HG02943 (cell line): ENCODE measurements at regions not wholly inside any gene's neighbourhood (a gene's known extent, or its start where the extent isn't known, plus 50 kb on each side); places are given as distances from the start of the nearest gene placed in this dataset.

Source experiments
- ATAC-seq: cut with Tn5 transposase; IDR thresholded peaks from one replicate; pipeline ENCODE4 v1.9.1; 2021; ENCODE audit warnings: mild to moderate bottlenecking, low read depth, moderate library complexity; ENCODE audit not compliant: unreplicated experiment

DNA sequence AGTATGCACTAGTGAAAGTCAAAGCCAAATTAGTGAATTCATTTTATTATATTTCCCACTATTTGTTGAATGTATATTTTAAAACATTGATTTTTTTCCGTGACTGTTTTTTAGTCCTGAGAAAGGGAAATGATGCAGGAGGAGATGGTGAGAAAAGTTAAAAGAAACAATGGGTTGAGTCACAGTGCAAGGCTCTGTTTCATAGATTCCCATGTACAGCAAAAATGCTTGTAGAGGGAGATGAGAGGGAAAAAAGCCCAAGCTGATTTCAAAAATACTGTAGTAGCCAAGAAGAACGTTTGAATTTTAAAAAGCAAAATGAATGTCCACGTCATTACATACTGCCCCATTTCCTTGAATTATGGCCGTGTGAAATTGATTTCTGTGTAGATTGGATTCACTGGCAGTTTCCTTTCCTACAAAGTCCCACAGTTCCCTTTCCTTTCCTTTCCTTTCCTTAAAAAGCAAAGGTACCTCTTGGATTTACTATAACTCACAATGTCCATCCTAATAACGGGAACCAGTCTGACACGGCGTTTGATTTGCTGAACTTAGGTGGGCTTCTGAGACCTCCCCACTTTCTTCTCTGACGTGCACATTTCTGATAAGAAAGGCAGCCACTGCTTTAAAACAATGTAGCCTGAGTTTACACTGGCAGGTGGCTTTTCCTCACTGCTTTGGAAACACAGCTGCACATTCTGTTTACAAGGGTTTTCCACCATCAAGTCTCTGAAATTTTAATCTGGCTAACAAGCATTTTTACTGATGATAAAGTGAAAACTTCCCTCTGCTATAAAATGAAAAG, 63.7 kb downstream of the SPCS3 start:
- no peak for ATAC-seq

DNA sequence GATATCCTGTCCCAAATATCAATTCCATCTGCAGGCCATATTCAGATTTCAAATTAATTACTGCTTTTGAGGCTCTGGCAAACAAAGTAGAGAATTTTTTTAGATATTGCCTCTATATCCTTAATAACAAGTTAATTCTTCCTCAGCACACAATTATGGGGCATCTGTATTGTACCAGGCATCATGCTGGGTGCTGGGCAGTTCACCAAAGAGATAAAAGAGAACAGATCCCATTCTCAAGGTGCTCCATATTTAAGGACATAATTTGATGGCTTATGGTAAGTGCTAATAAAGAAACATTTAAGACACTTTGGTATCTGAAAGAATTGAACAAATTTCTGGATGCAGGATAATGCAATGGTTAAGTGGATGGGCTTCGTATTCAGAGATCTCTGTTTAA, 65.8 kb downstream of the SPCS3 start:
- no peak for ATAC-seq

DNA sequence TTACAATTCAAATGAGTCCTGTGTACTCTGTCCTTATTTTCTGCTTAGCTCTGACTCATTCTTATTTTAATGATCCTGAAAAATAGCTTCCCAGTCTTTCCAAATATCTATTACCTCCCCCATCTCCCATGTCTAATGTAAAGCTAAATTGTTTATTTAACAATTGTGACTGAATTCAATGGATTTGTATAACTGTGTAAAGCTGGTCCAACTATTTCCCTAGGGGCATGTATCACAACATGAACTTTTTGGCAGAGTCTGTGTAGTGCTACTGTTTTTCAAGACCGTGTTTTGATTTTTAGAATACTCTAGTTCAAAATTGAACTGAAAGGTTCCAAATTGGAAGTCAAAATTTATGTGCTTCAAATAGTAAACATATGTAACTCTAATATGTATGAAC, 67.8 kb downstream of the SPCS3 start:
- ATAC-seq = no peak

DNA sequence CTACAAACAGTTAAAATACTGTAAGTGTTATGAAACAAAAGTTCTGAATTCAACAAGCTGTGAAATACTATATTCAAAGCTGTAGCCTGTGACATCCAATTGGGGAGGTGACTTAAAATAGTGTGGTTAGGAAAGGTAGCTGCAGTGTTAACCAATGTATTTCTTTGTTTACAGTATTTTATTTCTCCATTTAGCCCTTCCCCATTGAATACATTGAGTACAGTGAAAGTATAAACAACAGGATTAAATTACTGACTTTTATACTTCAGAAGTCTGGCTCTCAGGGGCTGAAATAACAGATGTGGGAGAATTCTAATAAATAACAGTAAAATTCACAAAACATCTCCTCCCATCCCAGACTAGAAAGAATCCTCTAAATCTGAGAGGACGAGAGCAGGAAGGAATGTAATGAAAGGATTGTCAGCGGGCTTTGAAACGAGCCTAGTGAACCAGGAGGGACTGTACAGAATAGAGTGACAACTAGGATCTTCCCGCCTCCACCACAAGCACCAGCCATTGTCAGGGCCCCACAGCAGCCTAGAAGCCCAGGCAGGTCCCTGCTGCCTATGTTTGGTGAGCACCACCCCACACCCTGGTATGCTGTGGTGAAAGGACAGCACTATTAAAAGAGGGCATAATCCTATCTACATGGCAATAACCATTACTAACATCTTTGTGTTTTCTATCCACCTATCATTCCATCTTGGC, 73.7 kb downstream of the SPCS3 start:
- no peak for ATAC-seq

DNA sequence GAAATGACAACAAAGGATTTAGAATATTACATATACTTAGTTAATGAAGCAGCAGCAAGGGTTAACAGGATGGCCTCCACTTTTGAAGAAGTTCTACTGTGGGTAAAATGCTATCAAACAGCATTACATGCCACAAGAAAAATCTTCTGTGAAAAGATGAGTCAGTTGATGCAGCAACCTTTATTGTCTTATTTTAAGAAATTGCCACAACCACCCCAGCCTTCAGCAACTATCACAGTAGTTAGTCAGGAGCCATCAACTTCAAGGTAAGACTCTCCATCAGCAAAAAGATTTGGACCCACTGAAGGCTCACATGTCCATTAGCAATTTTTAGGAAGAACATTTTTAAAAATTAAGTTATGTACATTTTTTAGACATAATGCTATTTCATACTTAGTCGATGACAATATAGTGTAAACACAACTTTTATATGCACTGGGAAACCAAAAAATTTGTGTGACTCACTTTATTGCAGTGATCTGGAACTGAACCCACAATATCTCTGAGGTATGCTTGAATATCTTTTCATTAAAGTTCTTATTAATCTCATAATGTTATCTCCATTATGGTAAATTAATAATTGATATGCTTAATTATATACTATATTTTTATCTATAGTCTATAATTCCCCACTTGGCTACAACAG, 81.2 kb downstream of the SPCS3 start:
- no peak for ATAC-seq

DNA sequence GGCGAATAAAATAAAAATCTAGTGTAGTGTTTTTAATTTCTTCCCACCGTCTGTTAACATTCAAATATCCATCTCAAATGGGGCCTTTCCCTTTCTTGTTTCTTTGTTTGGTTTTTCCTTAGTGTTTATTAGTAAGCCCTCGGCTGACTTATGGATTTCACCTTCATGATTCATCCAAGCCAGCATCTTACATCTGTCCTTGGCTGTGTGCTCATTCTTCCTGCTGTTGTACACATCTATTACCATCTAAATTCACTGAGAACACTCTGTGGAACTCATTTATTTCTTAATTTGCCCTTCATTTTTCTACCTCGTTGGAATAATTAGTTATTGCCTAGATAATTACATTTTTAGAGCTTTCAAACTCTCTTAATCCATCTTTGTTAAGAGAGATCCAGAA, 84.9 kb downstream of the SPCS3 start:
- ATAC-seq = no peak

DNA sequence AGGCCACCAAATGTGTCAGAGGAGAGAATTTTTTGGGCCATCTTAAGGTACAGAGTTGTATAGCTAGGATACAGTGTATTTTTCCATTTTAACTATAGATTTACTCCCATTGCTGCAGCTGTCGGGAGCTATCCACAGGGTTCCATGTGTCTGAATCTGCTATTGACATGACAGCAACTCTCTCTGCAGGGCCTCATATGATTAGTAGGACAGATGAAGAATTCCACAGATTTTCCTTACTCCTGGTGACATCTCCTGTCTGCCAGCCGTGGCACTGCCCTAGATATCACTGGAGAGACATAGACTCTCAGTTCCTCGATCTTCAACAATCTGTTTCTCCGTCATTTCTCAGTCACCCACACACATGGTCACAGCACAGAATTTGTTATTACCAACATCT, 86.5 kb downstream of the SPCS3 start:
- no peak for ATAC-seq

DNA sequence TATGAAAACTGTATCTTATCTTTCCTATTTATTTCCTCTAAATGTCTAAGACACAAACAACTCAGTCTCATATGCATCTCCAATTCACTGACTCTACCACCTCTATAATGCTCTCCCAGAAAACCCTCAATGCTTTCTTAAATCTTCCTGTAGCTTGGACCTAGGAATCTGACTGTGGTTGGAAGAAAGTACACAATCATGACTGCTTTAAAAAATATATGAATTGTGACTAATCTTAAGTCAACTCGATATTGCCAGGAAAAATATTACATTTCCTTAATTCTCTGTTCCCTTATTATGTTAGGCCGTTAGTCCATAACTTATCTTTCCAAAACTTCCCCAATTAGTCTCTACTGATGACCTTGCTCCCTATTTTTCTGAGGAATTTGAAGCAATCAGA, 87.0 kb downstream of the SPCS3 start:
- no peak for ATAC-seq

DNA sequence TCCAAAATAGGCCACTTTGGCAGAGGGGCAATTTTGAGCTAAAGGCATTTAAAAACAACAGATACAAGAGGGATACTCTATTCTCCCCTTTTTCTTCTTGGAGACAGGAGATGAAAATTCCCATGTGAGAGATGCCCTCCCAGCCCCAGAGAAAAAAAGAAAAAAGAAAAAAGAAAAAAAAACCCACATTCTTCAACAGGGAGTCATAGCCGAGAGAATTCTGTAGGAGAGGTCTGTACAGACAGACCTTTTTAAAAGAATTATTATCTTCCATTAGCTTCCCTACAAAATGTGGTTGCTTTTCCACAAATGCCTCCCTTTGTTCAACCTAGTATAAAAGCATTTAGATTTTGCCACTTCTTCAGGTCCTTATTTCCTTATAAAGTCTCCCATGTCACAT, 89.9 kb downstream of the SPCS3 start:
- no peak for ATAC-seq

DNA sequence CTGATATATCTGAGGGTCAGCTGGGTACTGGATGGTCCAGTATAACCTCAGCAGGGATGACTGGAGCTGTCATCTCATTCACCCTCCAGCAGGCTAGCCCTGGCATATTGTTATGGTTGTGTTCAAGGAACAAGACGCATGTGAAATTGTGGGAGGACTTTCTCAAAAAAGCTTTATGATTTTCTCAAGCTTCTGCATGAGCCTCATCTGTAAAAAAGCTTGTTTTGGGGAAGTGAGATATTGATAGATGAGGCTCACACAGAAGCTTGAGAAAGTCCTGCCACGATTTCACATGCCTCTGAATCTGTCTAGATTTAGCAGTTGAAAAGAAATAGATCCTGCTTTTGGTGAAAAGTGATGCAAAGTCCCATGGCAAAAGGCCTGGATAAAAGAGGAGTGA, 93.4 kb downstream of the SPCS3 start:
- no peak for ATAC-seq

DNA sequence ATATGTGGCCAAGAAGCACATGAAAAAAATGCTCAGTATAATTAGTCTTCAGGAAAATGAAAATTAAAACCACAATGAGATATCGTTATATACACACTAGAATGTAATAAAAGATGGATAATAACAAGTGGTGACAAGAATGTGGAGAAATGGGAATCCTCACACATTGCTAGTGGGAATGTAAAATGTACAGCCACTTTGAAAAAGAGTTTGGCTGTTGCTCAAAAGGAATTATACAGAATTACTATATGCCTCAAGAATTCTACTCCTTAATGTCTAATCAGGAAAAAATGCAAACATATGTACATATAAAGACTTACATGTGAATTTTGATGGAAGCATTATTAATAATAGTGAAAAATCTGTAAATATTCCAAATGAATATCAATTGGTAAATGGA, 102.2 kb downstream of the SPCS3 start:
- no peak for ATAC-seq

DNA sequence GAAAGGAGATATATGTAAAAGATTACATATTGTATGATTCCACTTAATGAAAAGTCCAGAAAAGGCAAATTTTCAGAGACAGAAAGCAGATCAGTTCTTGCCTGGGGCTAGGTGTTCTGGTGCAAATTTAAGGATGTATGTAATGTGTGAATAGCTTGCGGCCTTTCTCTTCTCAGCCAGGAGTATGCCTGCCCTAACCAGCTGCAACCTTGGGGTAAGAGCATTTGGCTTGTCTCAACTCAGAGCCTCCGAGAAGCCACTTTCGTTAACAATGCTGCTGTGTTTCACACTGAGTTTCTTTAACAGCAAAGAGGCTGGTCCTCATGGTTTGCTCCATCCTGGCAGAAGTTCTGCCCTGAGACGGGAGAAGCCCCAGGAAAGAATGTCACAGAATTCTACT, 102.7 kb downstream of the SPCS3 start:
- no peak for ATAC-seq

DNA sequence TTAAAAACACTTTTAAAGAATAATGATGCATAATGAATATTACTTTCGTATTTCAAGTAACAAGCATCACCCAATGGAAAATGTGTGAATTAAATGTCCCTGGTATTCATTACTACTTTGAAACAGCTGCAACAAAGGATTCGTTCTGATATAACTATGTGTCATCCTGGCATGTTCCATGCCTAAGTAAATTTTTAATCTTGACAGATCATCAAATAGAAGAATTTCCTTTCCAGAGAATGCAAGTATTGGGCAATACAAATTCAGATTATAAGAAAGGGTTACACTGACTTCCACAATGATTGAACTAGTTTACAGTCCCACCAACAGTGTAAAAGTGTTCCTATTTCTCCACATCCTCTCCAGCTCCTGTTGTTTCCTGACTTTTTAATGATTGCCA, 105.3 kb downstream of the SPCS3 start:
- no peak for ATAC-seq

DNA sequence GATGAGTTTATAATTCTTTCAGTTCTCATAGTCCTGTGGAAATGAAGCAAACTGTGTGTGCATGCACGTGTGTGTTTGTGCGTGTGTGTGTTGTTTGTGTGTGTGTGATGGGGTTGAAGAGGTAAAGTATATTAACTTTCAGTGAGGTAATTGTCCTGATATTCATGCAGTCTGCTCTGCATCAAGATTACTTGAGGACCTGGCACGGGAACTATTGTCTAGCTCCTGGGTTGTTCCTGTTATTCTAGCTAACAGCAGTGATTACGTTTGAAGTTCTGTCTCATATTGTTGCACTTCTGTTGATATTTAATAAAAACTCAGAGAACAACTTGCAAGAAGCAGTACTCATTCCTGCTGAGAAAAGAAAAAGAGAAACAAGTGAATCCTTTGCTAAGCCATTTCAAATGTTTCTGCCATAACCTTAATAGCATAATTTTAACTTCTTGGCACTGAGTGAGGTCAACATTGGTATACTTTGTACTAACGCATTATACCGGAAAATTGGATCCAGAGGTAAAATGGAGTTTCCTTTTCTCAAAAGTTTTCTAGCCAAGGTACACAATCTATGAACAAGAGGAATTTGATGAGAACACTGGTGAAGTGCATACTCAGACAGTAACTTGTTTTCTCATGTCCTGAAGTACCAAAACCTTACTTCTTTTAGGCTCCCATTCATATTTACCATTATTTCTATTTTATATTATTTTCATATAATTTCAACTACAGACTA, 113.2 kb downstream of the SPCS3 start:
- no peak for ATAC-seq

DNA sequence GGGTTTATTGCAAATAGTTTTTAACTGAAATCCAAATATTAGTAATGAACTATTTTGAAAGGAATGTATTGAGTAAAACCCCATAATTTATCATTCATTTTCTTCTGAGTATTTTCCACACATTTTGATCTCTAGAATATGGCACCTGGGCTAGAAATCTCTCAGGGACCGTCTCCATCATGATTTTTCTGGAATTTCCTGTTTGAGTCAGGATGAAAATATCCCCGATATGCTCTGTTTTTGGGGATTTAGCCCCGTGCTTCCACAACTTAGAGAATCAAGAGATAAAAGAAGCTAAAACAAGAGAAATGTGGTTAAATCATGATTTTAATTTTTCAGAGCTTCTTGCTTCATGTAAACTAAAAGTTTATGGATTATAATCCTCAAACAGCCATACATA, 114.2 kb downstream of the SPCS3 start:
- no peak for ATAC-seq

DNA sequence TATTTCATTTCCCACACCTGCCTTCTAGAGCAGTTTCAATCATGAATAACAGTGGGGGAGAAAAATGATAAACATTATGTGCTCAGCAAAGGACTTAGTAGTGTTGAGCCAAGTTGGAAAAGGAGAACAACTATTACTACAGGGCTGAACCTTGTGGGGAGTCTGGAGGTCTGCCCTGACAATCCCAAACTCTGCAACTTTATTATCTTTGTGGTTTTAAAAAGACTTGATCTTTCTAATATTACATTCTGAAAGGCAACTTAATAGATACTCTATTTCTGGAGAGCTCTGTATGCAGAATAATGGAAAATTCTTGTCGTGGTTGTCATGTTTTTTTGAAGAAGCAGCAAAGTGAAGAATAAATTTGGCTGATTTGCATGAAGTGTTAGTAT, 116.1 kb downstream of the SPCS3 start:
- no peak for ATAC-seq

DNA sequence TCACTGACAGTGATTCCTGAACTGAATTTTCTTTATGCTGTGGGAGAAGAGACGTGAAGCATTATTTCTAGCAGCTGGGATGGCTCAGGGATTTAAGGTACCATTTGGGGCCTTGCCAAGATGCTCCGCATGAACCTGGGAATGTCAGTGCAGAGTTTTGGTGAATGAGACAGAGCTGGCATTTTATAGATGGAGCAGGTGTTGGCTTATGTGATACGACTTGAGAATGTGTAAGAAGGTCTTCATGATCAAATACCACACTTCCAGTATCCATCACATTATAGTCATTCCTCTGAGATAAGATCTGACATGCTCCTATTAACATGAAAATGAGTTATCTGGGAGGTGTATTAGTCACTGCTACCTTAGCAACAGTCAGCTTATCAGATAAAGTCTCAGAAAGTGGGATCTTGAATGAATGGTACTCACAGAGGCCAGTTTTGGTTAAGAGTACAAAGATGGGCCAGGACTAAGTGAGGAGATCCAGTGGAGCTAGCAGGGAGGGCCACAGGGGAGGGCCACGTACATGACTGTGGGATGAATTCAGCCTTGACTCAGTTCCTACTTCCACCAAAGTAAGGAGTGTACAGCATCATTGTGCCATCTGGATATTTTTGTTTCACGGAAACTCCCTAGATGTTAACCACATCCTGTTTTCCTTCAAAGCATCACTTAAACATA, 116.7 kb downstream of the SPCS3 start:
- no peak for ATAC-seq

DNA sequence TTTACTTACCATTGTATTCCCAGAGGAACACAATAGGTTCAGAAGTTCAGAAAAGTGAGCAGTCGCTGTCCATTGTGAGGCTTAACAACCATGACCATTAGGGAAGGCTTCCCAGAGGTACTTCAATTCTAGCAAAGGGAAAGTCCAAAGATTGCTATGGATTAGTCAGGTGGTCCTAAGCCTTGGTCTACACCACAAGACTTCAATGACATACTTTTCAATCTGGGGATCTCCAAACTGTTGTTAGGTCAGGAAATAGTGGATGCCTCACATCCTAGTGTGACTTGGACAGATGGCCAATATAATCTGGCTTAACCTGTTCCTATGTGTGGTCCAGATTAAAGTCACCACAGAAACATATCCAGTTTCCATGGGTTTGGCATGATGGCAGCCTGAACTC, 118.0 kb downstream of the SPCS3 start:
- no peak for ATAC-seq

DNA sequence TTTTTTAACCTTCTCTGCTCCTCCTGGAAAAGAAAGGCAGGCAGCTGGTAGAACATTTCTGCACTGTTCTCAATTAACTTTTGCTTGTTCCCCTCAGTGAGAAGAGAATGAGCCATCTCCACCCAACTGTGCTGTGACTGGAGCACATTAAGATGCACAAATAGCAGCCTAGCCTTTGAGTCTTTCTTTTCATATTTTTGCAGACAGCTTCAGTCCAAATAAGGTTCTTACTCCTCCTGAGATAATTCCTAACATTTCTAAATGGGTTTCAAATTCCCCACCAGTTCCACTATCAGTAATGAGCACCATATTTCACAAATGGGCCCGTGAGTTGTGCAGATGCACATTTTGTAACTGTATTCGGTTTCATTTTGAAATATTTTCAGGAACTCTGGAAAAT, 118.6 kb downstream of the SPCS3 start:
- no peak for ATAC-seq

DNA sequence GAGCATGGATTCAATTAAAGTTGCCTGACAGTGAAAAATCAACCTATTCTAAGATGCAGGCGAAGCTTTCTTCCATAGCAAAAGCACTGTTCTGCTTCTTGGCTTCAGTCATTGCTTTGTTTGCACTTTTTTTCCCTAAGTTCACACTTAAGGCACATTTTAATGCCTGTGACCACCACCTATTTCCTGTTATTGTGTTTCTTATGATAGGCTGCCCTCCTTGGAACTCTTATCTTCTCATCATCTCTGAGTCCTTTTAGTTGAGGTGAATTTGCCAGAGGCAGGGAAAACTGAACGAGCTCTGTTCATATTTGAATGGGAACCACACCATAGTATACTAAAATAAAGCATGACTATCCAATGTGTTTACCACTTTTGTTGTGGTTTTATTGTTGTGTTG, 119.8 kb downstream of the SPCS3 start:
- ATAC-seq = no peak

DNA sequence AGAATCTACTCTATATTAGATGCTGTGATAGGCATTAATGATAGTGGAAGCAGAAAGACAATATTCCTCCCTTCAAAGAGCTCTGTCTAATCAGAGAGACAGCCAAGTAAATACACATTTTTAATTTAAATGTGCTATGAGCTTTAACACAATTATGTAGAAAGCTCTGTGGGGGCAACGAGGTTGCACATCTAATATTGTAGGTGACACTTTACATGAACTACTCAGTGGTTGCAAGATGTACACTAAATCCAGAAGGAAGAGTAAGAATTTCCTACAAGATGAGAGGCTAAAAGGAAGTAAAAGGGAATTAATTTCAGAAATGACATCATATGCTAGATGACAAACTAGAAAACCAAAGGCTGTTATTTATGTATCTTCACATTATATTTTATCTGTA, 120.9 kb downstream of the SPCS3 start:
- no peak for ATAC-seq
